ENCODE measurements at regions not wholly inside any gene's neighbourhood (a gene's known extent, or its start where the extent isn't known, plus 50 kb on each side); places are given as distances from the start of the nearest gene placed in this dataset.

GRCh38 chr20:21982559-21982958 is 277.1 kb downstream of the PAX1 start:
- no peak overlapping the region for H3K4me3 ChIP-seq (ENCODE audit: insufficient read depth, low read length, poor library complexity, severe bottlenecking)
- no peak overlapping the region for H2AFZ ChIP-seq (ENCODE audit: low read depth, low read length, severe bottlenecking)
- H3K79me2 ChIP-seq (ENCODE audit: insufficient read depth, low read length): no peaks in the 10 kb centered on the region
- no peak overlapping the region for H3K4me2 ChIP-seq (ENCODE audit: low read depth, low read length, poor library complexity, severe bottlenecking)
- no peaks in the 10 kb centered on the region for H3K9me2 ChIP-seq (replicated peaks; ENCODE audit: insufficient read depth, low read length)
- no peak overlapping the region for H3K9ac ChIP-seq (ENCODE audit: low read length)
- no peak overlapping the region for H3K27ac ChIP-seq (ENCODE audit: low read depth, low read length)
- no peaks in the 10 kb centered on the region for H4K20me1 ChIP-seq (ENCODE audit: low read depth, low read length)
- H3K9me3 ChIP-seq (ENCODE audit: insufficient read depth, low read length): no peaks in the 10 kb centered on the region
- TF ChIP-seq EZH2phosphoT487 (conservative IDR thresholded peaks at IDR 0.05; ENCODE audit: low read length): no peak
- TF ChIP-seq CTCF (IDR thresholded peaks at IDR 0.05; ENCODE audit: insufficient read depth, low read length, poor library complexity, severe bottlenecking): no peak
- no peaks in the 10 kb centered on the region for H3F3A ChIP-seq (ENCODE audit: insufficient read depth)
- H3K36me3 ChIP-seq (ENCODE audit: low read length): no peaks in the 10 kb centered on the region
- H3K27me3 ChIP-seq (ENCODE audit: low read length): no peaks in the 10 kb centered on the region

- Histone ChIP-seq H3K9me3 (ENCODE audit: insufficient read depth, low read length) (no peaks in the 10 kb centered on the region), H3K27me3 (ENCODE audit: low read length) (no peaks in the 10 kb centered on the region), H4K20me1 (ENCODE audit: low read depth, low read length) (no peaks in the 10 kb centered on the region), H2AFZ (ENCODE audit: low read depth, low read length, severe bottlenecking) (no peak overlapping the region), H3K4me3 (ENCODE audit: insufficient read depth, low read length, poor library complexity, severe bottlenecking) (no peak overlapping the region), H3K4me2 (ENCODE audit: low read depth, low read length, poor library complexity, severe bottlenecking) (no peak overlapping the region), H3K36me3 (ENCODE audit: low read length) (no peaks in the 10 kb centered on the region), H3K79me2 (ENCODE audit: insufficient read depth, low read length) (no peaks in the 10 kb centered on the region), H3F3A (ENCODE audit: insufficient read depth) (no peaks in the 10 kb centered on the region), H3K9ac (ENCODE audit: low read length) (no peak overlapping the region), H3K9me2 (replicated peaks; ENCODE audit: insufficient read depth, low read length) (no peaks in the 10 kb centered on the region), H3K27ac (ENCODE audit: low read depth, low read length) (no peak overlapping the region)
- TF ChIP-seq EZH2phosphoT487 (conservative IDR thresholded peaks at IDR 0.05; ENCODE audit: low read length) (no peak), CTCF (IDR thresholded peaks at IDR 0.05; ENCODE audit: insufficient read depth, low read length, poor library complexity, severe bottlenecking) (no peak)
Observed at GRCh38 chr20:21981597-21982344, 276.3 kb downstream of the PAX1 start.

- H3K27me3 ChIP-seq (ENCODE audit: low read length): no peaks in the 10 kb centered on the region
- H3K9me2 ChIP-seq (replicated peaks; ENCODE audit: insufficient read depth, low read length): no peaks in the 10 kb centered on the region
- no peak overlapping the region for H3K4me2 ChIP-seq (ENCODE audit: low read depth, low read length, poor library complexity, severe bottlenecking)
- H4K20me1 ChIP-seq (ENCODE audit: low read depth, low read length): no peaks in the 10 kb centered on the region
- H3K36me3 ChIP-seq (ENCODE audit: low read length): no peaks in the 10 kb centered on the region
- H3K9me3 ChIP-seq (ENCODE audit: insufficient read depth, low read length): no peaks in the 10 kb centered on the region
- no peak overlapping the region for H3K9ac ChIP-seq (ENCODE audit: low read length)
- no peaks in the 10 kb centered on the region for H3K79me2 ChIP-seq (ENCODE audit: insufficient read depth, low read length)
- TF ChIP-seq CTCF (IDR thresholded peaks at IDR 0.05; ENCODE audit: insufficient read depth, low read length, poor library complexity, severe bottlenecking) (no peak), EZH2phosphoT487 (conservative IDR thresholded peaks at IDR 0.05; ENCODE audit: low read length) (no peak)
- H3K4me3 ChIP-seq (ENCODE audit: insufficient read depth, low read length, poor library complexity, severe bottlenecking): no peak overlapping the region
- H3F3A ChIP-seq (ENCODE audit: insufficient read depth): no peaks in the 10 kb centered on the region
- H3K27ac ChIP-seq (ENCODE audit: low read depth, low read length): no peak overlapping the region
- H2AFZ ChIP-seq (ENCODE audit: low read depth, low read length, severe bottlenecking): no peak overlapping the region
Observed at GRCh38 chr20:21981179-21981578, 275.7 kb downstream of the PAX1 start.
